H9 (cell line): ENCODE measurements at regions not wholly inside any gene's neighbourhood (a gene's known extent, or its start where the extent isn't known, plus 50 kb on each side); places are given as distances from the start of the nearest gene placed in this dataset.

Experiments
- DNase-seq: peaks from one replicate; pipeline ENCODE4 v3.0.0-alpha.2; 2017
- H2AFZ ChIP-seq: one replicate; pipeline ENCODE4 v1.6.1; 2013; ENCODE audit warnings: mild to moderate bottlenecking, low read length, control low read depth, moderate library complexity
- H2AK5ac ChIP-seq: 2 replicates; pipeline ENCODE4 v1.6.1; 2013; ENCODE audit warnings: low read length, control low read depth, mixed read lengths; ENCODE audit not compliant: insufficient read length
- H2BK120ac ChIP-seq: one replicate; pipeline ENCODE4 v1.6.1; 2013; ENCODE audit warnings: low read depth, mild to moderate bottlenecking, low read length, control low read depth, inconsistent platforms; ENCODE audit not compliant: poor library complexity, severe bottlenecking
- H2BK12ac ChIP-seq: 2 replicates; pipeline ENCODE4 v1.6.1; 2013; ENCODE audit warnings: low read length, control low read depth, mixed read lengths, low read depth; ENCODE audit not compliant: insufficient read length
- H2BK15ac ChIP-seq: 2 replicates; pipeline ENCODE4 v1.6.1; 2013; ENCODE audit warnings: low read depth, low read length, control low read depth
- H2BK20ac ChIP-seq: one replicate; pipeline ENCODE4 v1.6.1; 2013; ENCODE audit warnings: low read depth, mild to moderate bottlenecking, low read length, control low read depth, inconsistent platforms; ENCODE audit not compliant: poor library complexity, severe bottlenecking
- H2BK5ac ChIP-seq: 2 replicates; pipeline ENCODE4 v1.6.1; 2013; ENCODE audit warnings: low read length, control low read depth, mixed read lengths; ENCODE audit not compliant: insufficient read length
- H3K14ac ChIP-seq: 2 replicates; pipeline ENCODE4 v1.6.1; 2013; ENCODE audit warnings: low read length, control low read depth; ENCODE audit not compliant: insufficient read depth
- H3K18ac ChIP-seq: 2 replicates; pipeline ENCODE4 v1.6.1; 2013; ENCODE audit warnings: low read depth, mild to moderate bottlenecking, mixed read lengths, low read length, control low read depth; ENCODE audit not compliant: insufficient read length
- H3K23ac ChIP-seq: 2 replicates; pipeline ENCODE4 v1.6.1; 2013; ENCODE audit warnings: low read length, control low read depth, mixed read lengths, low read depth; ENCODE audit not compliant: insufficient read length
- H3K23me2 ChIP-seq: 2 replicates; pipeline ENCODE4 v1.6.1; 2013; ENCODE audit warnings: low read depth, mild to moderate bottlenecking, mixed read lengths, low read length, control low read depth; ENCODE audit not compliant: insufficient read length, poor library complexity, severe bottlenecking
- H3K27ac ChIP-seq: 2 replicates; pipeline ENCODE4 v1.5.1; 2013; ENCODE audit warnings: low read length, control low read depth, mixed read lengths, low read depth; ENCODE audit not compliant: insufficient read length
- H3K27me3 ChIP-seq: 2 replicates; pipeline ENCODE4 v1.6.1; 2013; ENCODE audit warnings: low read length, control low read depth, inconsistent platforms; ENCODE audit not compliant: insufficient read depth
- H3K4ac ChIP-seq: 2 replicates; pipeline ENCODE4 v1.6.1; 2013; ENCODE audit warnings: low read depth, mild to moderate bottlenecking, control low read depth, inconsistent platforms, low read length, moderate library complexity
- H3K4me1 ChIP-seq: 2 replicates; pipeline ENCODE4 v1.6.1; 2013; ENCODE audit warnings: low read length, control low read depth, inconsistent platforms; ENCODE audit not compliant: insufficient read depth
- H3K4me2 ChIP-seq: 2 replicates; pipeline ENCODE4 v1.6.1; 2013; ENCODE audit warnings: low read length, control low read depth, mixed read lengths; ENCODE audit not compliant: insufficient read length, insufficient read depth
- H3K56ac ChIP-seq: 2 replicates; pipeline ENCODE4 v1.6.1; 2013; ENCODE audit warnings: low read depth, mild to moderate bottlenecking, mixed read lengths, low read length, control low read depth; ENCODE audit not compliant: insufficient read length
- H3K79me1 ChIP-seq: 2 replicates; pipeline ENCODE4 v1.6.1; 2013; ENCODE audit warnings: low read depth, mild to moderate bottlenecking, moderate library complexity, low read length, control low read depth, inconsistent platforms; ENCODE audit not compliant: insufficient read depth, poor library complexity, severe bottlenecking
- H3K79me2 ChIP-seq: 2 replicates; pipeline ENCODE4 v1.6.1; 2013; ENCODE audit warnings: low read length, control low read depth, inconsistent platforms; ENCODE audit not compliant: insufficient read depth
- H3K9ac ChIP-seq: 2 replicates; pipeline ENCODE4 v1.6.1; 2013; ENCODE audit warnings: low read length, control low read depth, mixed read lengths; ENCODE audit not compliant: insufficient read length; ENCODE audit errors: extremely low read depth
- H3K9me3 ChIP-seq: one replicate; pipeline ENCODE4 v1.6.1; 2013; ENCODE audit warnings: low read depth, low read length, inconsistent platforms; ENCODE audit not compliant: control insufficient read depth
- H3T11ph ChIP-seq: one replicate; pipeline ENCODE4 v1.6.1; 2013; ENCODE audit warnings: mild to moderate bottlenecking, low read length, control low read depth, inconsistent platforms
- H4K20me1 ChIP-seq: one replicate; pipeline ENCODE4 v1.6.1; 2013; ENCODE audit not compliant: control insufficient read depth, insufficient read length, insufficient read depth
- H4K5ac ChIP-seq: 2 replicates; pipeline ENCODE4 v1.6.1; 2013; ENCODE audit warnings: low read depth, mild to moderate bottlenecking, mixed read lengths, low read length, control low read depth; ENCODE audit not compliant: insufficient read length
- H4K8ac ChIP-seq: replicated peaks from 2 replicates; pipeline ENCODE4 v1.6.1; 2013; ENCODE audit warnings: low read length, control low read depth, mixed read lengths, low read depth; ENCODE audit not compliant: insufficient read length
- H4K91ac ChIP-seq: 2 replicates; pipeline ENCODE4 v1.6.1; 2013; ENCODE audit warnings: low read depth, mild to moderate bottlenecking, moderate library complexity, mixed read lengths, low read length, control low read depth; ENCODE audit not compliant: insufficient read length
- H3K27ac Mint-ChIP-seq, 3 experiments: 2 replicates in 2 of 3; 3 replicates in 1 of 3; pipeline ENCODE4 v1.8.0; 2020 to 2021; ENCODE audit warnings: mixed read lengths in 3 of 3, mild to moderate bottlenecking in 1 of 3, moderate library complexity in 1 of 3
- H3K27me3 Mint-ChIP-seq: 2 replicates; pipeline ENCODE4 v1.8.0; 2021; ENCODE audit warnings: low read depth, mild to moderate bottlenecking, moderate library complexity, mixed read lengths
- H3K36me3 Mint-ChIP-seq, 3 experiments: 2 replicates in 2 of 3; 3 replicates in 1 of 3; pipeline ENCODE4 v1.8.0; 2020 to 2021; ENCODE audit warnings: low read depth in 3 of 3, mixed read lengths in 3 of 3; ENCODE audit not compliant: insufficient read depth in 1 of 3
- H3K4me1 Mint-ChIP-seq, 2 experiments: 2 replicates each; pipeline ENCODE4 v1.8.0; 2020; ENCODE audit warnings: mixed read lengths in 2 of 2
- H3K4me3 Mint-ChIP-seq, 2 experiments: 2 replicates in 1 of 2; 3 replicates in 1 of 2; pipeline ENCODE4 v1.8.0; 2020 to 2021; ENCODE audit warnings: mild to moderate bottlenecking in 2 of 2, mixed read lengths in 2 of 2, moderate library complexity in 1 of 2
- H3K9me3 Mint-ChIP-seq, 2 experiments: 2 replicates in 1 of 2; 3 replicates in 1 of 2; pipeline ENCODE4 v1.8.0; 2020; ENCODE audit warnings: mild to moderate bottlenecking in 2 of 2, mixed read lengths in 2 of 2, moderate library complexity in 1 of 2
- CTCF ChIP-seq: fragments of 200-600 bp; sonication (generic); conservative IDR thresholded peaks from 3 replicates; pipeline ENCODE4 v1.8.0; 2021; ENCODE audit warnings: antibody characterized with exemption, mild to moderate bottlenecking
- WGBS: extraction: QIAGEN DNeasy Blood & Tissue Kit; methylation state at CpG from one replicate; pipeline ENCODE4 v1.1.7; 2013; ENCODE audit warnings: missing lambda C conversion rate, low lambda C conversion rate, mixed read lengths; ENCODE audit not compliant: insufficient read length; ENCODE audit errors: extremely low coverage; 5-methylcytosine and 5-hydroxymethylcytosine counted together

GRCh38 chr1:91165033-91165654, 143.3 kb upstream of the ZNF644 start:
- no peaks in the 10 kb centered on the region for H3K79me2 ChIP-seq
- H2BK120ac ChIP-seq = no peak overlapping the region
- H3K23ac ChIP-seq = no peak overlapping the region
- no peak overlapping the region for H2BK20ac ChIP-seq
- no peak overlapping the region for H2BK5ac ChIP-seq
- peak; percentile 99 for TF ChIP-seq CTCF
- no peak overlapping the region for H3K27ac ChIP-seq
- Mint-ChIP-seq H3K9me3 (no peaks in the 10 kb centered on the region; a peak in 1 of 5 replicates), H3K27me3 (peaks cover 5% of the 10 kb centered on the region), H3K36me3 (no peaks in the 10 kb centered on the region; a peak in 1 of 7 replicates), H3K4me3 (no peak overlapping the region), H3K27ac (peak overlapping the region in 1 of 3 experiments; percentile 87; a peak in 1 of 7 replicates), H3K4me1 (peaks cover 16 to 22% of the 10 kb centered on the region in 2 experiments)
- no peaks in the 10 kb centered on the region for H3K23me2 ChIP-seq
- H3K4me1 ChIP-seq = no peaks in the 10 kb centered on the region
- no peak overlapping the region for H3K14ac ChIP-seq
- no peak overlapping the region for H3K4me2 ChIP-seq
- no peak overlapping the region for H2BK12ac ChIP-seq
- no peaks in the 10 kb centered on the region for H3K27me3 ChIP-seq
- no peak overlapping the region for H3K56ac ChIP-seq
- no CpG with 5 or more reads among the region's 14 CpGs for WGBS
- no peak overlapping the region for H3T11ph ChIP-seq
- no peak overlapping the region for H4K91ac ChIP-seq
- H4K20me1 ChIP-seq = no peaks in the 10 kb centered on the region
- no peak overlapping the region for H4K8ac ChIP-seq
- H2BK15ac ChIP-seq = no peak overlapping the region
- no peak overlapping the region for H3K4ac ChIP-seq
- H3K9ac ChIP-seq = no peak overlapping the region
- H3K79me1 ChIP-seq = no peaks in the 10 kb centered on the region
- H3K18ac ChIP-seq = no peak overlapping the region
- H3K9me3 ChIP-seq = no peaks in the 10 kb centered on the region
- peak; percentile 88 for DNase-seq
- H2AFZ ChIP-seq = no peak overlapping the region
- H2AK5ac ChIP-seq = no peak overlapping the region
- no peak overlapping the region for H4K5ac ChIP-seq
